Mesothelial cell of epicardium (in vitro differentiated cells): ENCODE measurements at regions not wholly inside any gene's neighbourhood (a gene's known extent, or its start where the extent isn't known, plus 50 kb on each side); places are given as distances from the start of the nearest gene placed in this dataset.

ENCODE experiments used
- DNase-seq, 2 experiments: peaks; one replicate each; pipeline ENCODE4 v3.0.0; 2021; ENCODE audit warnings: low spot score in 2 of 2; ENCODE audit not compliant: unreplicated experiment in 2 of 2
- H3K27ac Mint-ChIP-seq: 2 replicates; pipeline ENCODE4 v1.8.0; 2021; ENCODE audit warnings: mixed read lengths
- H3K27me3 Mint-ChIP-seq: 2 replicates; pipeline ENCODE4 v1.8.0; 2021; ENCODE audit warnings: low read depth, mixed read lengths
- H3K36me3 Mint-ChIP-seq: 2 replicates; pipeline ENCODE4 v1.8.0; 2021; ENCODE audit warnings: mixed read lengths
- H3K4me1 Mint-ChIP-seq: 2 replicates; pipeline ENCODE4 v1.8.0; 2021; ENCODE audit warnings: mixed read lengths
- H3K4me3 Mint-ChIP-seq: 2 replicates; pipeline ENCODE4 v1.8.0; 2021; ENCODE audit warnings: mild to moderate bottlenecking, moderate library complexity, mixed read lengths
- H3K9me3 Mint-ChIP-seq: 2 replicates; pipeline ENCODE4 v1.8.0; 2021; ENCODE audit warnings: mixed read lengths
- CTCF ChIP-seq: fragments of 200-600 bp; sonication (generic); IDR thresholded peaks from one replicate; pipeline ENCODE4 v1.5.0; 2021; ENCODE audit warnings: antibody characterized with exemption; ENCODE audit not compliant: unreplicated experiment

GRCh38 chr2:234671716-234672115 lies 174.8 kb upstream of the ARL4C start:
- H3K36me3 Mint-ChIP-seq: peaks cover 3% of the 10 kb centered on the region
- peaks cover 21% of the 10 kb centered on the region for H3K4me1 Mint-ChIP-seq
- no peak overlapping the region for H3K4me3 Mint-ChIP-seq
- H3K27ac Mint-ChIP-seq: no peak overlapping the region
- TF ChIP-seq CTCF: no peak
- peaks cover 9% of the 10 kb centered on the region for H3K9me3 Mint-ChIP-seq
- DNase-seq: no peak
- H3K27me3 Mint-ChIP-seq: peaks cover 15% of the 10 kb centered on the region

GRCh38 chr2:234671231-234671630 lies 174.3 kb upstream of the ARL4C start:
- no peak overlapping the region for H3K27ac Mint-ChIP-seq
- no peak for DNase-seq
- peaks cover 17% of the 10 kb centered on the region for H3K4me1 Mint-ChIP-seq

GRCh38 chr2:234670806-234671205 lies 173.9 kb upstream of the ARL4C start:
- H3K4me3 Mint-ChIP-seq: no peak overlapping the region
- no peak for TF ChIP-seq CTCF
- peaks cover 16% of the 10 kb centered on the region for H3K27me3 Mint-ChIP-seq
- H3K36me3 Mint-ChIP-seq: peaks cover 3% of the 10 kb centered on the region
- DNase-seq: no peak
- H3K4me1 Mint-ChIP-seq: peaks cover 15% of the 10 kb centered on the region
- H3K9me3 Mint-ChIP-seq: peaks cover 13% of the 10 kb centered on the region
- H3K27ac Mint-ChIP-seq: no peak overlapping the region

More at GRCh38 chr2:234671231-234671630, 174.3 kb upstream of the ARL4C start:
- H3K27me3 Mint-ChIP-seq: peaks cover 16% of the 10 kb centered on the region
- H3K36me3 Mint-ChIP-seq: peaks cover 3% of the 10 kb centered on the region
- no peak overlapping the region for H3K4me3 Mint-ChIP-seq
- H3K9me3 Mint-ChIP-seq: peaks cover 9% of the 10 kb centered on the region
- no peak for TF ChIP-seq CTCF

GRCh38 chr2:234670052-234670451 lies 173.2 kb upstream of the ARL4C start:
- Mint-ChIP-seq H3K9me3 (peaks cover 17% of the 10 kb centered on the region), H3K4me3 (no peak overlapping the region), H3K27me3 (peaks cover 16% of the 10 kb centered on the region), H3K36me3 (peaks cover 3% of the 10 kb centered on the region), H3K4me1 (peaks cover 12% of the 10 kb centered on the region), H3K27ac (no peak overlapping the region)
- TF ChIP-seq CTCF: no peak
- DNase-seq: no peak

GRCh38 chr2:234669621-234670020 lies 172.7 kb upstream of the ARL4C start:
- DNase-seq: no peak
- Mint-ChIP-seq H3K27me3 (peaks cover 16% of the 10 kb centered on the region), H3K27ac (no peak overlapping the region), H3K36me3 (peaks cover 3% of the 10 kb centered on the region), H3K4me1 (peaks cover 7% of the 10 kb centered on the region), H3K4me3 (no peak overlapping the region), H3K9me3 (peaks cover 17% of the 10 kb centered on the region)
- no peak for TF ChIP-seq CTCF

- H3K36me3 Mint-ChIP-seq: peaks cover 3% of the 10 kb centered on the region
- TF ChIP-seq CTCF: no peak
- H3K9me3 Mint-ChIP-seq: peaks cover 22% of the 10 kb centered on the region
- no peak for DNase-seq
- H3K27ac Mint-ChIP-seq: no peak overlapping the region
- peaks cover 3% of the 10 kb centered on the region for H3K4me1 Mint-ChIP-seq
- H3K4me3 Mint-ChIP-seq: no peak overlapping the region
- H3K27me3 Mint-ChIP-seq: peaks cover 14% of the 10 kb centered on the region
Observed at GRCh38 chr2:234669001-234669400, 172.1 kb upstream of the ARL4C start.
